H1 (cell line): ENCODE measurements at regions not wholly inside any gene's neighbourhood (a gene's known extent, or its start where the extent isn't known, plus 50 kb on each side); places are given as distances from the start of the nearest gene placed in this dataset.

Experiments
- KDM5A ChIP-seq: fragments of 200-600 bp; IDR thresholded peaks from 2 replicates; pipeline ENCODE4 v1.7.1; 2012; ENCODE audit warnings: mild to moderate bottlenecking, low read length, inconsistent platforms, mixed read lengths
- TF ChIP-seq, protein P1 (sequence below): fragments of 300-600 bp; sonication (generic); IDR thresholded peaks from 2 replicates; pipeline ENCODE4 v1.7.1; 2012; ENCODE audit warnings: low read length, moderate library complexity, mild to moderate bottlenecking, inconsistent platforms; ENCODE audit not compliant: insufficient replicate concordance
- TF ChIP-seq, protein P2 (sequence below): IDR thresholded peaks from 2 replicates; pipeline ENCODE4 v1.6.1; 2012; ENCODE audit warnings: inconsistent platforms

GRCh38 chr4:132839070-132839469, 310.0 kb upstream of the PCDH10 start (continued):
- TF ChIP-seq, protein P1, sequence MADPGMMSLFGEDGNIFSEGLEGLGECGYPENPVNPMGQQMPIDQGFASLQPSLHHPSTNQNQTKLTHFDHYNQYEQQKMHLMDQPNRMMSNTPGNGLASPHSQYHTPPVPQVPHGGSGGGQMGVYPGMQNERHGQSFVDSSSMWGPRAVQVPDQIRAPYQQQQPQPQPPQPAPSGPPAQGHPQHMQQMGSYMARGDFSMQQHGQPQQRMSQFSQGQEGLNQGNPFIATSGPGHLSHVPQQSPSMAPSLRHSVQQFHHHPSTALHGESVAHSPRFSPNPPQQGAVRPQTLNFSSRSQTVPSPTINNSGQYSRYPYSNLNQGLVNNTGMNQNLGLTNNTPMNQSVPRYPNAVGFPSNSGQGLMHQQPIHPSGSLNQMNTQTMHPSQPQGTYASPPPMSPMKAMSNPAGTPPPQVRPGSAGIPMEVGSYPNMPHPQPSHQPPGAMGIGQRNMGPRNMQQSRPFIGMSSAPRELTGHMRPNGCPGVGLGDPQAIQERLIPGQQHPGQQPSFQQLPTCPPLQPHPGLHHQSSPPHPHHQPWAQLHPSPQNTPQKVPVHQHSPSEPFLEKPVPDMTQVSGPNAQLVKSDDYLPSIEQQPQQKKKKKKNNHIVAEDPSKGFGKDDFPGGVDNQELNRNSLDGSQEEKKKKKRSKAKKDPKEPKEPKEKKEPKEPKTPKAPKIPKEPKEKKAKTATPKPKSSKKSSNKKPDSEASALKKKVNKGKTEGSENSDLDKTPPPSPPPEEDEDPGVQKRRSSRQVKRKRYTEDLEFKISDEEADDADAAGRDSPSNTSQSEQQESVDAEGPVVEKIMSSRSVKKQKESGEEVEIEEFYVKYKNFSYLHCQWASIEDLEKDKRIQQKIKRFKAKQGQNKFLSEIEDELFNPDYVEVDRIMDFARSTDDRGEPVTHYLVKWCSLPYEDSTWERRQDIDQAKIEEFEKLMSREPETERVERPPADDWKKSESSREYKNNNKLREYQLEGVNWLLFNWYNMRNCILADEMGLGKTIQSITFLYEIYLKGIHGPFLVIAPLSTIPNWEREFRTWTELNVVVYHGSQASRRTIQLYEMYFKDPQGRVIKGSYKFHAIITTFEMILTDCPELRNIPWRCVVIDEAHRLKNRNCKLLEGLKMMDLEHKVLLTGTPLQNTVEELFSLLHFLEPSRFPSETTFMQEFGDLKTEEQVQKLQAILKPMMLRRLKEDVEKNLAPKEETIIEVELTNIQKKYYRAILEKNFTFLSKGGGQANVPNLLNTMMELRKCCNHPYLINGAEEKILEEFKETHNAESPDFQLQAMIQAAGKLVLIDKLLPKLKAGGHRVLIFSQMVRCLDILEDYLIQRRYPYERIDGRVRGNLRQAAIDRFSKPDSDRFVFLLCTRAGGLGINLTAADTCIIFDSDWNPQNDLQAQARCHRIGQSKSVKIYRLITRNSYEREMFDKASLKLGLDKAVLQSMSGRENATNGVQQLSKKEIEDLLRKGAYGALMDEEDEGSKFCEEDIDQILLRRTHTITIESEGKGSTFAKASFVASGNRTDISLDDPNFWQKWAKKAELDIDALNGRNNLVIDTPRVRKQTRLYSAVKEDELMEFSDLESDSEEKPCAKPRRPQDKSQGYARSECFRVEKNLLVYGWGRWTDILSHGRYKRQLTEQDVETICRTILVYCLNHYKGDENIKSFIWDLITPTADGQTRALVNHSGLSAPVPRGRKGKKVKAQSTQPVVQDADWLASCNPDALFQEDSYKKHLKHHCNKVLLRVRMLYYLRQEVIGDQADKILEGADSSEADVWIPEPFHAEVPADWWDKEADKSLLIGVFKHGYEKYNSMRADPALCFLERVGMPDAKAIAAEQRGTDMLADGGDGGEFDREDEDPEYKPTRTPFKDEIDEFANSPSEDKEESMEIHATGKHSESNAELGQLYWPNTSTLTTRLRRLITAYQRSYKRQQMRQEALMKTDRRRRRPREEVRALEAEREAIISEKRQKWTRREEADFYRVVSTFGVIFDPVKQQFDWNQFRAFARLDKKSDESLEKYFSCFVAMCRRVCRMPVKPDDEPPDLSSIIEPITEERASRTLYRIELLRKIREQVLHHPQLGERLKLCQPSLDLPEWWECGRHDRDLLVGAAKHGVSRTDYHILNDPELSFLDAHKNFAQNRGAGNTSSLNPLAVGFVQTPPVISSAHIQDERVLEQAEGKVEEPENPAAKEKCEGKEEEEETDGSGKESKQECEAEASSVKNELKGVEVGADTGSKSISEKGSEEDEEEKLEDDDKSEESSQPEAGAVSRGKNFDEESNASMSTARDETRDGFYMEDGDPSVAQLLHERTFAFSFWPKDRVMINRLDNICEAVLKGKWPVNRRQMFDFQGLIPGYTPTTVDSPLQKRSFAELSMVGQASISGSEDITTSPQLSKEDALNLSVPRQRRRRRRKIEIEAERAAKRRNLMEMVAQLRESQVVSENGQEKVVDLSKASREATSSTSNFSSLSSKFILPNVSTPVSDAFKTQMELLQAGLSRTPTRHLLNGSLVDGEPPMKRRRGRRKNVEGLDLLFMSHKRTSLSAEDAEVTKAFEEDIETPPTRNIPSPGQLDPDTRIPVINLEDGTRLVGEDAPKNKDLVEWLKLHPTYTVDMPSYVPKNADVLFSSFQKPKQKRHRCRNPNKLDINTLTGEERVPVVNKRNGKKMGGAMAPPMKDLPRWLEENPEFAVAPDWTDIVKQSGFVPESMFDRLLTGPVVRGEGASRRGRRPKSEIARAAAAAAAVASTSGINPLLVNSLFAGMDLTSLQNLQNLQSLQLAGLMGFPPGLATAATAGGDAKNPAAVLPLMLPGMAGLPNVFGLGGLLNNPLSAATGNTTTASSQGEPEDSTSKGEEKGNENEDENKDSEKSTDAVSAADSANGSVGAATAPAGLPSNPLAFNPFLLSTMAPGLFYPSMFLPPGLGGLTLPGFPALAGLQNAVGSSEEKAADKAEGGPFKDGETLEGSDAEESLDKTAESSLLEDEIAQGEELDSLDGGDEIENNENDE: no peak
- TF ChIP-seq, protein P2, sequence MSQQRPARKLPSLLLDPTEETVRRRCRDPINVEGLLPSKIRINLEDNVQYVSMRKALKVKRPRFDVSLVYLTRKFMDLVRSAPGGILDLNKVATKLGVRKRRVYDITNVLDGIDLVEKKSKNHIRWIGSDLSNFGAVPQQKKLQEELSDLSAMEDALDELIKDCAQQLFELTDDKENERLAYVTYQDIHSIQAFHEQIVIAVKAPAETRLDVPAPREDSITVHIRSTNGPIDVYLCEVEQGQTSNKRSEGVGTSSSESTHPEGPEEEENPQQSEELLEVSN: no peak
- no peak for TF ChIP-seq KDM5A
